ENCODE measurements at regions not wholly inside any gene's neighbourhood (a gene's known extent, or its start where the extent isn't known, plus 50 kb on each side); places are given as distances from the start of the nearest gene placed in this dataset.

DNA sequence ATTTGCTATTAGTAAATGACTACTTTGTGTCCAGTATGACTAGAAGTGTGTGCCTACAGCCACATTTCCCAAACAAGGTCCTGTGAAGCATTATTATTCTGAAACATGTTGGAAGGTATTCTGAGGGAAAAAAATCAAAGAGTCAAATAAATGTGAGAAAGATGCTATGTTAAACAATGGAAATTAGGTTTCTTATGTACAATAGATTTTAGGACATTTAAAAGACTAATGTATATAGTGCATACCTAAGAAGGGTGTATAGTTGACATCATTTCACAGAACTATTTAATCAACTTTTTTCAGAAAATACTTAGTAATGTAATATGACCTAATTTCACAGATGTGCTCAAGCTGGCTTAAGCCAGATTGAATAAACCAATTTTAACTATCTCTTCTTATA is 582.5 kb downstream of the USP25 start:
- Histone ChIP-seq H3K4me3 (no peak overlapping the region), H3K4me1 (no peaks in the 10 kb centered on the region), H3K27me3 (no peaks in the 10 kb centered on the region), H3K27ac (no peak overlapping the region), H3K36me3 (no peaks in the 10 kb centered on the region), H3K9me3 (no peaks in the 10 kb centered on the region)
- ATAC-seq = no peak
- intact Hi-C loops (cut with DNase I) = no loop called here
- no peak for DNase-seq
- TF ChIP-seq POLR2A (IDR thresholded peaks at IDR 0.05) = no peak
- TF ChIP-seq, protein P1, sequence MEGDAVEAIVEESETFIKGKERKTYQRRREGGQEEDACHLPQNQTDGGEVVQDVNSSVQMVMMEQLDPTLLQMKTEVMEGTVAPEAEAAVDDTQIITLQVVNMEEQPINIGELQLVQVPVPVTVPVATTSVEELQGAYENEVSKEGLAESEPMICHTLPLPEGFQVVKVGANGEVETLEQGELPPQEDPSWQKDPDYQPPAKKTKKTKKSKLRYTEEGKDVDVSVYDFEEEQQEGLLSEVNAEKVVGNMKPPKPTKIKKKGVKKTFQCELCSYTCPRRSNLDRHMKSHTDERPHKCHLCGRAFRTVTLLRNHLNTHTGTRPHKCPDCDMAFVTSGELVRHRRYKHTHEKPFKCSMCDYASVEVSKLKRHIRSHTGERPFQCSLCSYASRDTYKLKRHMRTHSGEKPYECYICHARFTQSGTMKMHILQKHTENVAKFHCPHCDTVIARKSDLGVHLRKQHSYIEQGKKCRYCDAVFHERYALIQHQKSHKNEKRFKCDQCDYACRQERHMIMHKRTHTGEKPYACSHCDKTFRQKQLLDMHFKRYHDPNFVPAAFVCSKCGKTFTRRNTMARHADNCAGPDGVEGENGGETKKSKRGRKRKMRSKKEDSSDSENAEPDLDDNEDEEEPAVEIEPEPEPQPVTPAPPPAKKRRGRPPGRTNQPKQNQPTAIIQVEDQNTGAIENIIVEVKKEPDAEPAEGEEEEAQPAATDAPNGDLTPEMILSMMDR (IDR thresholded peaks at IDR 0.05) = no peak

DNA sequence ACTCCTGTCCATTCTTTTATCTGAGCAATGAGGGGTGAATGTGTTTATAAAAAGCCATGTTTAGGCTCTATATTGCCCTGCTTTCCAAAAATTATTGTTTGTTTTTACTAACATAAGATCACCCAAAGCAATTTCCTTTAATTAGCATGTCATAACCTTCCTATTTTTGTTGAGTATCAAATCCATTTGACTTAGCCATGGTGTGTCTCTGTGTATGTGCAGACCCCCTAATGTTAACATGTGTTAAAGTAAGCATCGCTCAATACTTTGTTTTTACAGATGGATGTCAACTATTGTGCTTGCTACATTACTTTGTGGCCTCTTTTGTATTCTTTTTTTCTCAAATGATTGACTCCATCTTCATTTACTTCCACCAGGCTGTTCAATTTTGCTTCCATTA is 585.4 kb downstream of the USP25 start:
- intact Hi-C loops (cut with DNase I) = loop anchor here in 1 of 10 donors (5.0 kb wide), 1 partner anchor 233 kb away; no protein-coding TSS in a partner anchor
- DNase-seq (no peak), ATAC-seq (no peak)
- Histone ChIP-seq H3K27me3 (no peaks in the 10 kb centered on the region), H3K4me3 (no peak overlapping the region), H3K9me3 (no peaks in the 10 kb centered on the region), H3K27ac (no peak overlapping the region), H3K36me3 (no peaks in the 10 kb centered on the region), H3K4me1 (no peaks in the 10 kb centered on the region)
- TF ChIP-seq, protein P1 (IDR thresholded peaks at IDR 0.05) = no peak
- no peak for TF ChIP-seq POLR2A (IDR thresholded peaks at IDR 0.05)
- WGBS, 4 donors = 93 to 100% (median 97%) methylated on average over 1 of the region's 1 CpG

DNA sequence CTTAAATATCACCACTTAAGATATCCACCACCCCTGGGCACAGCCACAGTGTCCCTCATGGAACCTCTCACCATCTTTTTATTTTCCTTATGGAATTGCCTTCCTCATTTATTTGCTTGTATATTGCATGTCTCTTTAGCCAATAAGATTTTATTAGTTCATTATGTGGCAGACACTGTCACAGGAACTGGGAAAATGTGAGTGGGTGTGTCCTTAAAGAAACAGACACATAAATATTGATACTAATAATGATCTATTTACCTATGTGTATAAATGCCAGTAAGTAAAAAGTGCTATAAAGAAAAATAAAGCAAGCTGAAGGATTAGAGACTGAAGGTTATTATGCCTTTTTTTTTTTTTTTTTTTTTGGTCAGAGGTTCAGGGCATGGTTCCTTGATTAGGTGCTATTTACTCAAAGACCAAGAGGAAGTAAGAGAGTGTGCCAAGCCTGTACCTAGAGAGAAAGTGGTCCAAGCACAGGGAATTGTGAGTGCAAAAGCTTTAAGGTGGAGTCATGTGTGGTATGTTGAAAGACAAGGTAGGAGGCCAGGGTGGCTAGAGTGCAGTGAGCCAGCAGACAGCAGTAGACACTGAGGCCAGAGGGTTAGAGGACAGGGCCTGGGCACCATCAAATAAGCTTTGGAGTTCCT is 589.0 kb downstream of the USP25 start:
- no peak for DNase-seq
- intact Hi-C loops (cut with DNase I) = loop anchor here in 1 of 10 donors (5.0 kb wide), 1 partner anchor 236 kb away; no protein-coding TSS in a partner anchor
- H3K4me1 ChIP-seq = peaks cover 0 to 19% (median 0%) of the 10 kb centered on the region in 12 donors
- no peaks in the 10 kb centered on the region for H3K36me3 ChIP-seq
- no peak overlapping the region for H3K27ac ChIP-seq
- ATAC-seq = no peak
- TF ChIP-seq, protein P1 (IDR thresholded peaks at IDR 0.05) = no peak
- no peak for TF ChIP-seq POLR2A (IDR thresholded peaks at IDR 0.05)
- H3K27me3 ChIP-seq = no peaks in the 10 kb centered on the region
- no peak overlapping the region for H3K4me3 ChIP-seq
- H3K9me3 ChIP-seq = no peaks in the 10 kb centered on the region

DNA sequence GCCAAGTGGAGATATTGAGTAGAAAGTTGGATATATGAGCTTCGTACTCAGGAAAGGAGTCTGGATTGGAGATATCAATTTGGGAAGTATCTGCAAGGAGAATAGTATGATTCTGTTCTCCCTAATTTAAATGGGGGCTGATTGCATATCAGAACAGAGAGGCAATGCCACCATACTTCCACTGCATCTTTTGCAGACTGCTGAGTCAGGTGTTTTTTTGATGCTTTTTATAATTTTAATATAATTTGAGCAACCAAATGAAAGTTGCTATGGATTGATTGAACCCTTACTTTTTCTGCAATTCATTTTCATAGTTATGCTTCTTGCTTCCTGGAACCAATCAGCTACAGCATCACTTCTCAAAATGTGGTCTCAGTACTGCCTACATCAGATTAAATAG is 590.3 kb downstream of the USP25 start:
- no peak for ATAC-seq
- H3K9me3 ChIP-seq = no peaks in the 10 kb centered on the region
- H3K27ac ChIP-seq = no peak overlapping the region
- TF ChIP-seq POLR2A (IDR thresholded peaks at IDR 0.05) = no peak
- TF ChIP-seq, protein P1 (IDR thresholded peaks at IDR 0.05) = no peak
- no peak overlapping the region for H3K4me3 ChIP-seq
- H3K27me3 ChIP-seq = no peaks in the 10 kb centered on the region
- peaks cover 0 to 23% (median 0%) of the 10 kb centered on the region in 12 donors for H3K4me1 ChIP-seq
- DNase-seq = no peak
- H3K36me3 ChIP-seq = no peaks in the 10 kb centered on the region
- intact Hi-C loops (cut with DNase I) = loop anchor here in 1 of 10 donors (10.0 kb wide), 1 partner anchor 125 kb away; no protein-coding TSS in a partner anchor
- 94 to 100% (median 98%) methylated on average over 1 of the region's 1 CpG for WGBS, 4 donors

Measured in heart left ventricle (tissue), 16 donors.